ENCODE measurements at regions not wholly inside any gene's neighbourhood (a gene's known extent, or its start where the extent isn't known, plus 50 kb on each side); places are given as distances from the start of the nearest gene placed in this dataset.

GRCh38 chr17:62882284-62882683 is 74.2 kb upstream of the MARCHF10 start:
- DNase-seq (ENCODE audit: low read depth), result no peak

- DNase-seq (ENCODE audit: low read depth), result no peak
Observed at GRCh38 chr17:62880120-62880519, 72.0 kb upstream of the MARCHF10 start.

GRCh38 chr17:62876673-62877405 is 68.7 kb upstream of the MARCHF10 start:
- no peak for DNase-seq (ENCODE audit: low read depth)

- no peak for DNase-seq (ENCODE audit: low read depth)
Observed at GRCh38 chr17:62876063-62876462, 67.9 kb upstream of the MARCHF10 start.

- DNase-seq (ENCODE audit: low read depth), result no peak
Observed at GRCh38 chr17:62875296-62875695, 67.2 kb upstream of the MARCHF10 start.

GRCh38 chr17:62871291-62871690 is 63.2 kb upstream of the MARCHF10 start:
- no peak for DNase-seq (ENCODE audit: low read depth)

- DNase-seq (ENCODE audit: low read depth), result no peak
Observed at GRCh38 chr17:62870552-62870971, 62.4 kb upstream of the MARCHF10 start.

GRCh38 chr17:62870030-62870541 is 62.0 kb upstream of the MARCHF10 start:
- DNase-seq (ENCODE audit: low read depth), result no peak

GRCh38 chr17:62868723-62869122 is 60.6 kb upstream of the MARCHF10 start:
- no peak for DNase-seq (ENCODE audit: low read depth)

- DNase-seq (ENCODE audit: low read depth), result no peak
Observed at GRCh38 chr17:62868008-62868407, 59.9 kb upstream of the MARCHF10 start.

- DNase-seq (ENCODE audit: low read depth), result no peak
Observed at GRCh38 chr17:62867303-62867702, 59.2 kb upstream of the MARCHF10 start.

GRCh38 chr17:62866471-62866870 is 58.4 kb upstream of the MARCHF10 start:
- no peak for DNase-seq (ENCODE audit: low read depth)

- DNase-seq (ENCODE audit: low read depth), result no peak
Observed at GRCh38 chr17:62865586-62865985, 57.5 kb upstream of the MARCHF10 start.

GRCh38 chr17:62862251-62862650 is 54.1 kb upstream of the MARCHF10 start:
- no peak for DNase-seq (ENCODE audit: low read depth)

- DNase-seq (ENCODE audit: low read depth), result no peak
Observed at GRCh38 chr17:62860962-62861873, 53.1 kb upstream of the MARCHF10 start.

GRCh38 chr17:62859146-62859545 is 51.0 kb upstream of the MARCHF10 start:
- DNase-seq (ENCODE audit: low read depth), result no peak
